KMS-11 (cell line): ENCODE measurements at regions not wholly inside any gene's neighbourhood (a gene's known extent, or its start where the extent isn't known, plus 50 kb on each side); places are given as distances from the start of the nearest gene placed in this dataset.

Source experiments
- H2AFZ ChIP-seq: fragments of 200-600 bp; sonication (generic); 2 replicates; pipeline ENCODE4 v1.6.1; 2016; ENCODE audit warnings: antibody characterized with exemption, mixed run types, low read depth
- H3K27ac ChIP-seq: fragments of 200-600 bp; sonication (generic); 2 replicates; pipeline ENCODE4 v1.6.1; 2016; ENCODE audit warnings: mild to moderate bottlenecking, mixed run types
- H3K27me3 ChIP-seq: fragments of 200-600 bp; sonication (generic); 2 replicates; pipeline ENCODE4 v1.6.1; 2017; ENCODE audit warnings: mild to moderate bottlenecking, low read depth, mixed run types, moderate library complexity; ENCODE audit not compliant: insufficient read depth
- H3K36me3 ChIP-seq: fragments of 200-600 bp; sonication (generic); 2 replicates; pipeline ENCODE4 v1.6.1; 2017; ENCODE audit warnings: mild to moderate bottlenecking, mixed run types; ENCODE audit not compliant: insufficient read depth
- H3K4me1 ChIP-seq: fragments of 200-600 bp; sonication (generic); 2 replicates; pipeline ENCODE4 v1.6.1; 2016; ENCODE audit warnings: mild to moderate bottlenecking, low read depth, mixed run types; ENCODE audit not compliant: poor library complexity, severe bottlenecking
- H3K4me2 ChIP-seq: fragments of 200-600 bp; sonication (generic); 2 replicates; pipeline ENCODE4 v1.7.0; 2016; ENCODE audit warnings: mild to moderate bottlenecking, mixed run types
- H3K4me3 ChIP-seq: fragments of 200-600 bp; sonication (generic); IDR thresholded peaks from 2 replicates; pipeline ENCODE4 v1.6.1; 2017; ENCODE audit warnings: low read depth, low read length, mixed read lengths; ENCODE audit not compliant: insufficient read depth
- H3K79me2 ChIP-seq: fragments of 200-600 bp; sonication (generic); 2 replicates; pipeline ENCODE4 v1.6.1; 2016; ENCODE audit warnings: low read depth, mixed run types; ENCODE audit not compliant: insufficient read depth
- H3K9ac ChIP-seq: fragments of 200-600 bp; sonication (generic); 2 replicates; pipeline ENCODE4 v1.6.1; 2016; ENCODE audit warnings: mild to moderate bottlenecking, mixed run types
- H4K20me1 ChIP-seq: fragments of 200-600 bp; sonication (generic); 2 replicates; pipeline ENCODE4 v1.6.1; 2016; ENCODE audit warnings: mild to moderate bottlenecking, mixed run types; ENCODE audit not compliant: insufficient read depth
- TF ChIP-seq, protein P1 (sequence below): fragments of 200-600 bp; sonication (generic); conservative IDR thresholded peaks from 2 replicates; pipeline ENCODE4 v1.6.1; 2017; ENCODE audit warnings: low read depth, mild to moderate bottlenecking, antibody characterized with exemption, low read length, moderate library complexity, mixed read lengths

DNA sequence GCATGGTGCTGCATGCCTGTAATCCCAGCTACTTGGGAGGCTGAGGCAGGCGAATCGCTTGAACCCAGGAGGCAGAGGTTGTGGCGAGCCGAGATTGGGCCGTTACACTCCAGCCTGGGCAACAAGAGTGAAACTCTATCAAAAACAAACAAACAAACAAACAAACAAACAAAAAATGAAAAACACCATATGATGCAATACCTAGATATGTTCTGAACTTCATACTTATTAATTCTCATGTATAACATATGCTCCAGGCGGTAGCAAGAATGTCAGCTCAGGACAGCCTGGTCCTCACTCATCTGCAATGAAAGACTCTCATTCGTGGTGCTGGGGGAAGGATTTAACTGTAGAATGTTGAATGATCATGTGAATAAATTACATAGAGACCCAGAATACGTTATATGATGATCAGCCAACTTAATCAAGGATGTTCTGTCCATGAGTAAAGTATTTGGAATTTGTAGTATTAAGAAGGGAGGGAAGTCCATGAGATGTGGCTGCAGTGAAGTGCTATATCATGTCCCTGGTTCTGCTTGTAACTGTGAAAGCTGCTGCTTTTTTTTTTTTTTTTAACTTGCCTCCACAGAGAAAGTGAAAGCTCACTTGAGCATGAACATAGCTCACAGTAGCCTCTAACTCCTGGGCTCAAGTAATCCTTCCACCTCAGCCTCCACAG, 206.8 kb downstream of the UQCRFS1 start:
- Histone ChIP-seq H3K9ac (no peak overlapping the region), H2AFZ (no peak overlapping the region), H3K4me2 (no peak overlapping the region), H3K27ac (no peak overlapping the region), H3K36me3 (no peaks in the 10 kb centered on the region), H3K4me3 (no peak overlapping the region), H3K4me1 (no peaks in the 10 kb centered on the region), H3K27me3 (no peaks in the 10 kb centered on the region), H3K79me2 (no peaks in the 10 kb centered on the region), H4K20me1 (no peaks in the 10 kb centered on the region)
- TF ChIP-seq, protein P1, sequence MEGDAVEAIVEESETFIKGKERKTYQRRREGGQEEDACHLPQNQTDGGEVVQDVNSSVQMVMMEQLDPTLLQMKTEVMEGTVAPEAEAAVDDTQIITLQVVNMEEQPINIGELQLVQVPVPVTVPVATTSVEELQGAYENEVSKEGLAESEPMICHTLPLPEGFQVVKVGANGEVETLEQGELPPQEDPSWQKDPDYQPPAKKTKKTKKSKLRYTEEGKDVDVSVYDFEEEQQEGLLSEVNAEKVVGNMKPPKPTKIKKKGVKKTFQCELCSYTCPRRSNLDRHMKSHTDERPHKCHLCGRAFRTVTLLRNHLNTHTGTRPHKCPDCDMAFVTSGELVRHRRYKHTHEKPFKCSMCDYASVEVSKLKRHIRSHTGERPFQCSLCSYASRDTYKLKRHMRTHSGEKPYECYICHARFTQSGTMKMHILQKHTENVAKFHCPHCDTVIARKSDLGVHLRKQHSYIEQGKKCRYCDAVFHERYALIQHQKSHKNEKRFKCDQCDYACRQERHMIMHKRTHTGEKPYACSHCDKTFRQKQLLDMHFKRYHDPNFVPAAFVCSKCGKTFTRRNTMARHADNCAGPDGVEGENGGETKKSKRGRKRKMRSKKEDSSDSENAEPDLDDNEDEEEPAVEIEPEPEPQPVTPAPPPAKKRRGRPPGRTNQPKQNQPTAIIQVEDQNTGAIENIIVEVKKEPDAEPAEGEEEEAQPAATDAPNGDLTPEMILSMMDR, result no peak

DNA sequence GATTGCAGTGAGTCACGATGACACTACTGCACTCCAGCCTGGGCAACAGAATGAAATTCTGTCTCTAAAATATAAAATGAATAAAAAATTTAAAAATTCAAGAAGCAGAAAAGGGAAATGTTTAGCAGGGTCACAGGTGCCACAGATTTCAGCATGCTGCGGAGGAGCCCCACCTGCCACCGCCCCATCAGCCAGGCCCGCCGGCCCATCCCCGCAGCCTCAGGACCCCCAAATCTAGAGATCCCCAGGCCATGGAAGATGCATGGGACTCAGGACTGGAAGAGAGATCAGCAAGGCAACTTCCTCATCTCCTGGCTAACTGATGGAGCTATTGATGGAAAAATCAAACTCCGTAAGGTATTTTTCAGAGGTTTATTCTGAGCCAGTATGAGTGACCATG, 208.2 kb downstream of the UQCRFS1 start:
- H3K4me3 ChIP-seq, result no peak overlapping the region
- H3K27ac ChIP-seq, result no peak overlapping the region
- no peaks in the 10 kb centered on the region for H3K27me3 ChIP-seq
- H3K79me2 ChIP-seq, result no peaks in the 10 kb centered on the region
- no peaks in the 10 kb centered on the region for H3K36me3 ChIP-seq
- no peak overlapping the region for H3K9ac ChIP-seq
- no peak overlapping the region for H3K4me2 ChIP-seq
- no peaks in the 10 kb centered on the region for H3K4me1 ChIP-seq
- no peaks in the 10 kb centered on the region for H4K20me1 ChIP-seq
- TF ChIP-seq, protein P1, result no peak
- H2AFZ ChIP-seq, result no peak overlapping the region

DNA sequence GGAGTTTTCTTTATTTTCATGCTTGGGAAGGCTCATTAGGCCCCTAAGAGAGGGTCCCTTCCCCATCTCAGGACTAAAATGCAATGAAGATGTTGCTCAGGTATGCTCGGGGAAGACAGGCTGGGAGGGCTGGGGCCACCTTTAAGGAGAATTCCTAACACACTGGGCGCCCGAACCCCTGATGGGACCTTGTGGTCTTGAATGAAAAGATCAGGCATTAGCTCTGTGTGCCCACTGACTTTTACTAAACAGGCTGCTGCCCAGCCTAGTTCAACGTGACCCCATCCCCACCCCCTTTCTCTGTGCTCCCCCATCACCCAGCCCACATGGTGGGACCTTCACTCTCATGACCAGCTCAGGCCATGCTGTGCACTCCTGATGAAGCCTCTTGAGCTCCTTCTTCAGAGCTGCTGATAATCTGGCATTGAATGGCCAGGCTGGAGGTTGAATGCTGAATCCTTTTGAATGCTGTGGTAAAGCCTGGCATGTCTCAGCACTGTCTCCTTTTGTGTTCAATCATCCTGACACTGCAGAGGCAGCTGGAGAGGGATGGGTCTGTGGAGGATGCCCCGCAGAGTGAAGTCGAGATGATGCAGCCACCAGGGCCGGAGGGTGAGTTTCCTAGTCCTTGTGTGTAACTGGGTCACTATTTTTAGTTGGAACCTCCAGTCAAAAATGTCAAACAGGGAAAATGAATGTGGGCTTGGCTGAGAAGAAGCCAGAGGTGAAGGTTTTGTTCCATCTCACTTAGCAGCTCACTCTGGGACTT, 209.1 kb downstream of the UQCRFS1 start:
- Histone ChIP-seq H3K79me2 (no peaks in the 10 kb centered on the region), H3K27me3 (no peaks in the 10 kb centered on the region), H3K36me3 (no peaks in the 10 kb centered on the region), H2AFZ (no peak overlapping the region), H3K4me1 (no peaks in the 10 kb centered on the region), H3K4me3 (no peak overlapping the region), H4K20me1 (no peaks in the 10 kb centered on the region), H3K27ac (no peak overlapping the region), H3K9ac (no peak overlapping the region), H3K4me2 (no peak overlapping the region)
- TF ChIP-seq, protein P1, result no peak

DNA sequence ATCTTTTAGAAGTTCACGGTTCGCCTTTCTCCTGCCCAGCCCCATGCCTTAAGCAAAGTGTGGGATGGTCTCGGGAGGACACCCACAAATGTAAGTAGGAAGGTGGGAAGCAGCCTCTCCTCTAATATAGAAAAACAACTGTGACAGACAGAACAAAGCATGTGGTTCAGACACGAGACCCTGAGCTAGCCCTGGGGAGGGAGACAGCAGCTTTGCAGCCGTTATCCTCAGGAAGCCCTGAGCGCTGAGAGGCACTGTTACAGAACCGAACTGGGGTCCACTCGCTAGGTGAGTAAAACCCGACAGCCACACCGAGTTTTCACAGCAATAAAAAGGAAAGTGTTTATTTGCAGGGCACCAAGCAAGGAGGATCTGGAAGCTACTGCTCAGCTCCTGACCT, 210.6 kb downstream of the UQCRFS1 start:
- no peaks in the 10 kb centered on the region for H3K27me3 ChIP-seq
- H3K4me1 ChIP-seq, result no peaks in the 10 kb centered on the region
- no peak overlapping the region for H3K9ac ChIP-seq
- no peak overlapping the region for H3K27ac ChIP-seq
- TF ChIP-seq, protein P1, result no peak
- no peaks in the 10 kb centered on the region for H3K36me3 ChIP-seq
- H3K79me2 ChIP-seq, result no peaks in the 10 kb centered on the region
- H3K4me2 ChIP-seq, result no peak overlapping the region
- no peaks in the 10 kb centered on the region for H4K20me1 ChIP-seq
- H2AFZ ChIP-seq, result no peak overlapping the region
- H3K4me3 ChIP-seq, result no peak overlapping the region
